Liver (tissue), 7 donors: ENCODE measurements at regions not wholly inside any gene's neighbourhood (a gene's known extent, or its start where the extent isn't known, plus 50 kb on each side); places are given as distances from the start of the nearest gene placed in this dataset.

Experiments
- DNase-seq: peaks from one replicate; pipeline ENCODE4 v3.0.0-alpha.2; 2017; ENCODE audit warnings: low spot score
- H3K27ac ChIP-seq, 2 donors: one replicate each; pipeline ENCODE4 v1.7.0; 2013; ENCODE audit warnings: inconsistent platforms in 2 of 2, low read length in 2 of 2, control low read depth in 1 of 2, low read depth in 1 of 2, mild to moderate bottlenecking in 1 of 2
- H3K27me3 ChIP-seq, 4 donors: one replicate each; pipeline versions ENCODE4 v1.6.1 to v1.7.0; 2013; ENCODE audit warnings: low read length in 3 of 4, inconsistent platforms in 1 of 4, mild to moderate bottlenecking in 1 of 4, moderate library complexity in 1 of 4; ENCODE audit not compliant: control insufficient read depth in 4 of 4, insufficient read depth in 4 of 4
- H3K36me3 ChIP-seq, 4 donors: one replicate each; pipeline versions ENCODE4 v1.6.1 to v1.7.0; 2013; ENCODE audit warnings: low read length in 3 of 4, mild to moderate bottlenecking in 3 of 4, low read depth in 1 of 4, moderate library complexity in 1 of 4; ENCODE audit not compliant: control insufficient read depth in 4 of 4, insufficient read depth in 3 of 4
- H3K4me1 ChIP-seq, 4 donors: one replicate each; pipeline versions ENCODE4 v1.6.1 to v1.7.0; 2013; ENCODE audit warnings: low read length in 3 of 4, mild to moderate bottlenecking in 3 of 4, moderate library complexity in 1 of 4; ENCODE audit not compliant: control insufficient read depth in 4 of 4, insufficient read depth in 4 of 4
- H3K4me3 ChIP-seq, 3 donors: one replicate each; pipeline versions ENCODE4 v1.6.1 to v1.7.0; 2013; ENCODE audit warnings: low read length in 3 of 3, control low read depth in 1 of 3, low read depth in 1 of 3, mild to moderate bottlenecking in 1 of 3
- H3K9ac ChIP-seq, 2 donors: one replicate each; pipeline ENCODE4 v1.7.0; 2013; ENCODE audit warnings: low read length in 2 of 2, mild to moderate bottlenecking in 2 of 2, moderate library complexity in 2 of 2, control low read depth in 1 of 2, low read depth in 1 of 2
- H3K9me3 ChIP-seq, 4 donors: one replicate each; pipeline versions ENCODE4 v1.6.1 to v1.7.0; 2013; ENCODE audit warnings: low read length in 3 of 4; ENCODE audit not compliant: control insufficient read depth in 4 of 4
- FOXA1 ChIP-seq: IDR thresholded peaks from 2 replicates; pipeline ENCODE4 v1.6.1; 2016; ENCODE audit warnings: antibody characterized with exemption
- FOXA2 ChIP-seq: IDR thresholded peaks from 2 replicates; pipeline ENCODE4 v1.6.1; 2016; ENCODE audit warnings: antibody characterized with exemption
- GABPA ChIP-seq, 2 donors: IDR thresholded peaks in 1 of 2; conservative IDR thresholded peaks in 1 of 2; 2 replicates each; pipeline ENCODE4 v1.6.1; 2016; ENCODE audit warnings: antibody characterized with exemption in 2 of 2, mild to moderate bottlenecking in 1 of 2, moderate library complexity in 1 of 2
- HNF4A ChIP-seq, 2 donors: conservative IDR thresholded peaks; 2 replicates each; pipeline ENCODE4 v1.6.1; 2016; ENCODE audit warnings: antibody characterized with exemption in 2 of 2, mild to moderate bottlenecking in 2 of 2
- HNF4G ChIP-seq: IDR thresholded peaks from 2 replicates; pipeline ENCODE4 v1.6.1; 2016; ENCODE audit warnings: antibody characterized with exemption
- JUND ChIP-seq, 2 donors: IDR thresholded peaks; 2 replicates each; pipeline ENCODE4 v1.6.1; 2016; ENCODE audit warnings: antibody characterized with exemption in 2 of 2
- NR2F2 ChIP-seq: IDR thresholded peaks from 2 replicates; pipeline ENCODE4 v1.6.1; 2016; ENCODE audit warnings: antibody characterized with exemption
- RAD21 ChIP-seq, 2 donors: IDR thresholded peaks; 2 replicates each; pipeline ENCODE4 v1.6.1; 2016; ENCODE audit warnings: antibody characterized with exemption in 2 of 2, mild to moderate bottlenecking in 2 of 2
- RXRA ChIP-seq, 2 donors: IDR thresholded peaks; 2 replicates each; pipeline ENCODE4 v1.6.1; 2017 to 2018; ENCODE audit warnings: antibody characterized with exemption in 2 of 2, mild to moderate bottlenecking in 1 of 2
- SP1 ChIP-seq: IDR thresholded peaks from 2 replicates; pipeline ENCODE4 v1.6.1; 2018; ENCODE audit warnings: antibody characterized with exemption, mild to moderate bottlenecking
- TAF1 ChIP-seq: conservative IDR thresholded peaks from 2 replicates; pipeline ENCODE4 v1.6.1; 2016; ENCODE audit warnings: antibody characterized with exemption, mild to moderate bottlenecking
- YY1 ChIP-seq: IDR thresholded peaks from 2 replicates; pipeline ENCODE4 v1.6.1; 2016; ENCODE audit warnings: antibody characterized with exemption, mild to moderate bottlenecking
- WGBS: extraction: QIAGEN DNeasy Blood & Tissue Kit; methylation state at CpG from one replicate; pipeline ENCODE4 v1.1.7; 2013; 5-methylcytosine and 5-hydroxymethylcytosine counted together
- TF ChIP-seq, protein P1 (sequence below): IDR thresholded peaks from 2 replicates; pipeline ENCODE4 v1.6.1; 2016; ENCODE audit warnings: antibody characterized with exemption
- TF ChIP-seq, protein P2 (sequence below): IDR thresholded peaks from 2 replicates; pipeline ENCODE4 v1.6.1; 2016; ENCODE audit warnings: antibody characterized with exemption
- TF ChIP-seq, protein P3 (sequence below): IDR thresholded peaks from 2 replicates; pipeline ENCODE4 v1.6.1; 2016; ENCODE audit warnings: antibody characterized with exemption
- TF ChIP-seq, protein P4 (sequence below): IDR thresholded peaks from 2 replicates; pipeline ENCODE4 v1.6.1; 2016; ENCODE audit warnings: antibody characterized with exemption, mild to moderate bottlenecking
- donor health status: healthy.
- donor health status: healthy.
- donor health status: healthy.
- donor health status: healthy.

DNA sequence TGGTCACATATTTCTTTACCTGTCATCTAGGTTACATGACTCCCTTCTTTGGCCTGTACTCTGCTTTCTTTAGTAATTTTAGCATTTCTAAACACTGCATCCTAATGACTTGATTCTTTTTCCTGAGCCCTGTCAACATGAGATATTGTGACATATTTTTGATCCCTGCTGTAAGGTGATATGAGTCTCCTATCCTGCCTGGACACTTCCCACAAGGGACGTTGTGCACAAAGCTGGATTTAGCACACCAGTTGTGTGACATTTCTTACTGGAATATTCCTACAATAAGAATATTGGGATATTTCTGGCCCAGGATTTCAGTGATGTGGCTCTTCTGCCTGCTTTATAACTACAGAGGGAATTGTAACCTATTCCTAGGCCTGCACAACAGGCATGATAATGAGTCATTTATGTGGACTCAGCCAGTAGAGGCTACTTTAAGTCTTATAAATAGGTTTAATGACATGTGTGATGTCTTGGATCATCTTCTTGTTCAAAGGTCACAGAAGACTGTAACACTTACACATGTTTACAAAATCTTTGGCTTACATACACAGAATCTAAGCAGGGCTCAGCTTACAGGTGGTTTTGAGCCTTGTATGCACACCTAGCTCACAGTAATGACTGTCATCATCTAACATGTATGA lies 1009.4 kb upstream of the TSPY4 start:
- H3K27ac ChIP-seq, result no peak overlapping the region
- H3K4me1 ChIP-seq, result no peaks in the 10 kb centered on the region
- H3K27me3 ChIP-seq, result no peaks in the 10 kb centered on the region
- no peak overlapping the region for H3K9ac ChIP-seq
- WGBS, result 76% methylated on average over 1 of the region's 1 CpG
- DNase-seq, result no peak
- no peaks in the 10 kb centered on the region for H3K9me3 ChIP-seq
- H3K36me3 ChIP-seq, result no peaks in the 10 kb centered on the region
- TF ChIP-seq, protein P1, sequence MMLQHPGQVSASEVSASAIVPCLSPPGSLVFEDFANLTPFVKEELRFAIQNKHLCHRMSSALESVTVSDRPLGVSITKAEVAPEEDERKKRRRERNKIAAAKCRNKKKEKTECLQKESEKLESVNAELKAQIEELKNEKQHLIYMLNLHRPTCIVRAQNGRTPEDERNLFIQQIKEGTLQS, result no peak
- TF ChIP-seq RXRA (IDR thresholded peaks at IDR 0.05) (no peak), FOXA2 (no peak), HNF4A (conservative IDR thresholded peaks at IDR 0.05) (no peak)
- TF ChIP-seq, protein P2, sequence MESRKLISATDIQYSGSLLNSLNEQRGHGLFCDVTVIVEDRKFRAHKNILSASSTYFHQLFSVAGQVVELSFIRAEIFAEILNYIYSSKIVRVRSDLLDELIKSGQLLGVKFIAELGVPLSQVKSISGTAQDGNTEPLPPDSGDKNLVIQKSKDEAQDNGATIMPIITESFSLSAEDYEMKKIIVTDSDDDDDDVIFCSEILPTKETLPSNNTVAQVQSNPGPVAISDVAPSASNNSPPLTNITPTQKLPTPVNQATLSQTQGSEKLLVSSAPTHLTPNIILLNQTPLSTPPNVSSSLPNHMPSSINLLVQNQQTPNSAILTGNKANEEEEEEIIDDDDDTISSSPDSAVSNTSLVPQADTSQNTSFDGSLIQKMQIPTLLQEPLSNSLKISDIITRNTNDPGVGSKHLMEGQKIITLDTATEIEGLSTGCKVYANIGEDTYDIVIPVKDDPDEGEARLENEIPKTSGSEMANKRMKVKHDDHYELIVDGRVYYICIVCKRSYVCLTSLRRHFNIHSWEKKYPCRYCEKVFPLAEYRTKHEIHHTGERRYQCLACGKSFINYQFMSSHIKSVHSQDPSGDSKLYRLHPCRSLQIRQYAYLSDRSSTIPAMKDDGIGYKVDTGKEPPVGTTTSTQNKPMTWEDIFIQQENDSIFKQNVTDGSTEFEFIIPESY, result no peak
- H3K4me3 ChIP-seq, result no peak overlapping the region

DNA sequence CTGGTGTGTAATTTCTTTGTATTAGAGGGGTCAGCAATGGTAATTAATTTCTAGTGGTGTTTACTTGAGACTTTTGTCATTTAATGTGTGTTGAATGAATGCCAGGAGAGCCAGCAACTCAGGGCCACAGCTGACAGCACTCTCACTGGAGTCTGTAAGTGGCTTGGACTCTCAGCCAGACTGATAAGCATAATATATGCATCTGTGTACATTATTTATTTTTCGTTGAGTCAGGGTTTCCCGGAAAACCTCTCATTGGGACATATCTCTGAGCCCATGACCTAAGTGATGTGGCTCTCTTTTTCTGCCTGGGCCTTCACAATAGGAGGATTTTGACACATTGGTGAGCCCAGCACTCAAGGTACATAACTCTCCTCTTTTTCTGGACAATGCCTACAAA lies 1007.8 kb upstream of the TSPY4 start:
- Histone ChIP-seq H3K4me3 (no peak overlapping the region), H3K27me3 (no peaks in the 10 kb centered on the region), H3K4me1 (no peaks in the 10 kb centered on the region), H3K9ac (no peak overlapping the region), H3K36me3 (no peaks in the 10 kb centered on the region), H3K27ac (no peak overlapping the region), H3K9me3 (no peaks in the 10 kb centered on the region)
- DNase-seq, result no peak
- WGBS, result 66% methylated on average over 2 of the region's 2 CpGs
- TF ChIP-seq SP1, result no peak
- TF ChIP-seq TAF1, result no peak
- TF ChIP-seq NR2F2, result no peak
- TF ChIP-seq JUND (IDR thresholded peaks at IDR 0.05), result no peak
- TF ChIP-seq, protein P3, sequence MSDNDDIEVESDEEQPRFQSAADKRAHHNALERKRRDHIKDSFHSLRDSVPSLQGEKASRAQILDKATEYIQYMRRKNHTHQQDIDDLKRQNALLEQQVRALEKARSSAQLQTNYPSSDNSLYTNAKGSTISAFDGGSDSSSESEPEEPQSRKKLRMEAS, result no peak
- TF ChIP-seq GABPA (IDR thresholded peaks at IDR 0.05 in 1 of 2, conservative IDR thresholded peaks at IDR 0.05 in 1 of 2), result no peak

DNA sequence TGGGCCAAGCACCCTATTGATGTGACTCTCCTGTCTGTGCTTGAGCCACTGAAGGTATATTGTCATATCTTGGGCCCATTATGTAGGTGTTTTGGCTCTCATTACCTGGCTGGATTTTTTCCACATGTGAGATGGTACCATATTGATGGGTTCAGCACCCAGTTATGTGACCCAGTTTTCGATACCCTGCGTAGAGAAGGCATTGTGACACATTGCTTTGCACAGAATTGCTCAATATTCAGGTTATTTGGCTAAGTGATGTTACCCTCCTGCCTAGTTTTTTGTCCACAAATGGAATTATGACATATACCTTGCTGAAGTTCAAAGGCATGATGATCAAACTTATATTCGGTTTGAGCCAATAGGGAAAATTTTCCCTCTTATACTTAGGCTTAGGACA lies 1007.3 kb upstream of the TSPY4 start:
- no peak overlapping the region for H3K27ac ChIP-seq
- TF ChIP-seq, protein P3, result no peak
- TF ChIP-seq HNF4A (conservative IDR thresholded peaks at IDR 0.05) (no peak), RAD21 (IDR thresholded peaks at IDR 0.05) (no peak), GABPA (IDR thresholded peaks at IDR 0.05 in 1 of 2, conservative IDR thresholded peaks at IDR 0.05 in 1 of 2) (no peak), JUND (IDR thresholded peaks at IDR 0.05) (no peak), FOXA1 (no peak), HNF4G (no peak), TAF1 (no peak), FOXA2 (no peak), YY1 (no peak)
- TF ChIP-seq, protein P4, sequence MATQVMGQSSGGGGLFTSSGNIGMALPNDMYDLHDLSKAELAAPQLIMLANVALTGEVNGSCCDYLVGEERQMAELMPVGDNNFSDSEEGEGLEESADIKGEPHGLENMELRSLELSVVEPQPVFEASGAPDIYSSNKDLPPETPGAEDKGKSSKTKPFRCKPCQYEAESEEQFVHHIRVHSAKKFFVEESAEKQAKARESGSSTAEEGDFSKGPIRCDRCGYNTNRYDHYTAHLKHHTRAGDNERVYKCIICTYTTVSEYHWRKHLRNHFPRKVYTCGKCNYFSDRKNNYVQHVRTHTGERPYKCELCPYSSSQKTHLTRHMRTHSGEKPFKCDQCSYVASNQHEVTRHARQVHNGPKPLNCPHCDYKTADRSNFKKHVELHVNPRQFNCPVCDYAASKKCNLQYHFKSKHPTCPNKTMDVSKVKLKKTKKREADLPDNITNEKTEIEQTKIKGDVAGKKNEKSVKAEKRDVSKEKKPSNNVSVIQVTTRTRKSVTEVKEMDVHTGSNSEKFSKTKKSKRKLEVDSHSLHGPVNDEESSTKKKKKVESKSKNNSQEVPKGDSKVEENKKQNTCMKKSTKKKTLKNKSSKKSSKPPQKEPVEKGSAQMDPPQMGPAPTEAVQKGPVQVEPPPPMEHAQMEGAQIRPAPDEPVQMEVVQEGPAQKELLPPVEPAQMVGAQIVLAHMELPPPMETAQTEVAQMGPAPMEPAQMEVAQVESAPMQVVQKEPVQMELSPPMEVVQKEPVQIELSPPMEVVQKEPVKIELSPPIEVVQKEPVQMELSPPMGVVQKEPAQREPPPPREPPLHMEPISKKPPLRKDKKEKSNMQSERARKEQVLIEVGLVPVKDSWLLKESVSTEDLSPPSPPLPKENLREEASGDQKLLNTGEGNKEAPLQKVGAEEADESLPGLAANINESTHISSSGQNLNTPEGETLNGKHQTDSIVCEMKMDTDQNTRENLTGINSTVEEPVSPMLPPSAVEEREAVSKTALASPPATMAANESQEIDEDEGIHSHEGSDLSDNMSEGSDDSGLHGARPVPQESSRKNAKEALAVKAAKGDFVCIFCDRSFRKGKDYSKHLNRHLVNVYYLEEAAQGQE, result no peak
- TF ChIP-seq, protein P1, result no peak
- TF ChIP-seq, protein P2, result no peak
- WGBS, result 36% methylated on average over 3 of the region's 3 CpGs
- no peaks in the 10 kb centered on the region for H3K36me3 ChIP-seq
- H3K4me1 ChIP-seq, result no peaks in the 10 kb centered on the region
- H3K4me3 ChIP-seq, result no peak overlapping the region
- no peaks in the 10 kb centered on the region for H3K27me3 ChIP-seq
- no peaks in the 10 kb centered on the region for H3K9me3 ChIP-seq
- H3K9ac ChIP-seq, result no peak overlapping the region
- no peak for DNase-seq
